ENCODE measurements at regions not wholly inside any gene's neighbourhood (a gene's known extent, or its start where the extent isn't known, plus 50 kb on each side); places are given as distances from the start of the nearest gene placed in this dataset.

GRCh38 chr3:30945291-30945690 is 50.8 kb upstream of the GADL1 start:
- DNase-seq (ENCODE audit: low read depth in 2 of 2): no peak

GRCh38 chr3:30948426-30948825 is 54.0 kb upstream of the GADL1 start:
- DNase-seq (ENCODE audit: low read depth in 2 of 2): no peak

DNA sequence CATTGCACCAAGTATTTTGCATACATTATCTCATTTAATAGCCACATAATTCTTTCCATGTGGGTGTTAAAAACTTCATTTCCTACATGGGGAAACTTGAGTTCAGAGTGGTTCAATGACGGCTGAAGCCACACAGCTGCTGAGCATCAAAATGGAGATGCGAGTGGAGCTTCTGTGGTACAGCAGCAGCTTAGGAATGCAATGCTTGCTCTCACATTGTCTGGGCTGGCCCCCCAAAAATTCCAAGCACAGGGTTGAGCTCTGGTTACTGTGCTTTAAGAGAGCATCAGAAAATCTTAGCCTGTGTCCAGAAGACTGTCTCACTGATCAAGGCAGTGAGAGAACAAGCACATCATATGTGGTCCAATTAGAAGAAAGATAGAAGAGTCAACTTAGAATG is 57.4 kb upstream of the GADL1 start:
- DNase-seq (ENCODE audit: low read depth in 2 of 2): no peak

GRCh38 chr3:30952786-30953185 is 58.3 kb upstream of the GADL1 start:
- no peak for DNase-seq (ENCODE audit: low read depth in 2 of 2)

- no peak for DNase-seq (ENCODE audit: low read depth in 2 of 2)
These were observed 60.0 kb upstream of the GADL1 start for GRCh38 chr3:30954426-30954825.

- DNase-seq (ENCODE audit: low read depth in 2 of 2): no peak
These were observed 67.6 kb upstream of the GADL1 start for GRCh38 chr3:30962084-30962483.

DNA sequence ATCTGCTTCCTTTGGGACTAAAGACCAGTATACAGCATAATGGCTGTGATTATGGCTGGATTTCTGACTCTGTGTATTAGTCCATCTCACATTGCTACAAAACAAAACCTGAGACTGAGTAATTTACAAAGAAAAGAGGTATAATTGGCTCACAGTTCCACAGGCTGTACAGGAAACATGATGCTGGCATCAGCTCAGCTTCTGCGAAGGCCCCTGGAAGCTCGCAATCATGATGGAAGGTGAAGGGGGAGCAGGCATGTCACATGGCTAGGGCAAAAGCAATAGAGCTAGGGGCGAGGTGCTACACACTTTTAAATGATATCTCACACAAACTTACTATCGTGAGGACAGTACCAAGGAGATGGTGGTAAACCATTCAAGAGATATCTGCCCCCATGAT is 68.0 kb upstream of the GADL1 start:
- no peak for DNase-seq (ENCODE audit: low read depth in 2 of 2)

DNA sequence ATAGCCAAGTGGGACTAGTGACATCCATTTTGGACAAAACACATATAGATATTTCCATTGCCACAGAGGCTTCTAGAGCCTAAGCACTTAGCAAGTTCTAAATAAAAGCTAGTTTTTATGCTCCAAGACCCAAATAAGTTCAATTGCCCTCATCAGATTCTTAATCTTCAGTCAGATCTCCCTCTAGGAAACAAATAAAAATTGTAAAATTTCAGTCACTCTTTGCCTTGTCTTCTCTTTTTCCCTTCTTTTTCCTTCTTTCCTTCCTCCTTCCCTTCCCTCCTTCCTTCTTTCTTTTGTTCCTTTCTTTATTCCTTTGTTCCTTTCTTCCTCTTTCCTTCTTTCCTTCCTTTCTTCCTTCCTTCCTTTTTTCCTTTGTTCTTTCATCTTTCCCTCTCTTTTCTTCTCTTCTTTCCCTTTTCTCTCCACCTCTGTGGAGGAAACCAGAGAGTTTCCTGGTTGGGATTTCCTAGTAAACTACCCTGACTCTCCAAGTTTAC is 68.8 kb upstream of the GADL1 start:
- DNase-seq (ENCODE audit: low read depth in 2 of 2): no peak

DNA sequence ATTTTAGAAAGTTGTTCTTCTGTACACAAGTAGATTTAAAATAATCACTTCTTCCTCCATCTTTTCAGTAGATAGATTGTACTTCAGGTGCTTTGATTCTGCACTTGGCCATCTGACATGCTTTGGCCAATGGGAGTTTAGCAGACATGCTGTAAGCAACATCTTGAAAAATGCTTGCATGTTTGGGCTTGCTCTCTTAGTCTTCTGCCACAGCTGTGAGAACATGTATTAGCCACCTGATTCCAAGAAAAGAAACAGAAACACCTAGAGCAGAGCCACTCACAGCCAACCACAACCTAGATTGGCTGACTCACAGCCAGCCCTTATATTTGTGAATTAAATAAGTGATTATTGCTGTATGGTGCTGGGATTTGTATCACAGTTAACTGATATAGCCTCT is 70.2 kb upstream of the GADL1 start:
- no peak for DNase-seq (ENCODE audit: low read depth in 2 of 2)

- no peak for DNase-seq (ENCODE audit: low read depth in 2 of 2)
These were observed 72.4 kb upstream of the GADL1 start for GRCh38 chr3:30966896-30967295.

GRCh38 chr3:30970183-30970582 is 75.7 kb upstream of the GADL1 start:
- peak; percentile 25 to 41 for DNase-seq (ENCODE audit: low read depth in 2 of 2)

- DNase-seq (ENCODE audit: low read depth in 2 of 2): no peak
These were observed 78.0 kb upstream of the GADL1 start for GRCh38 chr3:30972449-30972848.

- no peak for DNase-seq (ENCODE audit: low read depth in 2 of 2)
These were observed 79.6 kb upstream of the GADL1 start for GRCh38 chr3:30974071-30974470.

DNA sequence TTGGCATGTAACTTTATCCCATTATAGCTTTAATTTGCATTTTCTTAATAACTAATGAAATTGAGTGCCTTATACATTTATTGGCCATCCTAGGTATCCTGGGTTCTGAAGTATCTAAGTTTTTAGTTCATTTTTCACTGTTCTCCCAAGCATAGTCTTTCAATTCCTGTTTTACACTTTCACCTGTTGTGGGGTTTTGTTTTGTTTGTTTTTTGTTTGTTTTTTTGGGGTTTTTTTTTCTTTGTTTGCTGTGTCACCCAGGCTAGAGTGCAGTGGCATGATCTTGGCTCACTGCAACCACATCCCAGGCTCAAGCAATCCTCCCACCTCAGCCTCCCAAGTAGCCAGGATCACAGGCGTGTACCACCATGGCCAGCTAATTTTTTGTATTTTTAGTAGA is 83.1 kb upstream of the GADL1 start:
- no peak for DNase-seq (ENCODE audit: low read depth in 2 of 2)

DNA sequence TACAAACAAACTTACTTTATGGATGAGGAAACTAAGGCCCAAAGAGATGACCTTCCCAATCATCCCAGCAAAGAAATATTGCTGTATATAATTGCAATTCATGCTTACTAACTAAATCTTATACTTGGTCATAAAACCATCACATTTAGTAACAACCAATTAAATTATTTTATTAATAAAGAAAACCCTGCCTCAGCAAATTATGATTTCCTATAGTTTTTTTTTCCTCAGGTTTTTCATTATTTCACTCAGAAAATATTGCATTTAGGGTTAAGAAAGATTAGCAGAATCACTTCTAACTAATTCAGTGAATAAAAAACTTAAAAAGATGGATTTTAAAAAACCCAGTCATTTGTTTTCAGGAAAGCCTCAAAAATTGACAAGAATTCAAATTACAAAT is 86.5 kb upstream of the GADL1 start:
- no peak for DNase-seq (ENCODE audit: low read depth in 2 of 2)

DNA sequence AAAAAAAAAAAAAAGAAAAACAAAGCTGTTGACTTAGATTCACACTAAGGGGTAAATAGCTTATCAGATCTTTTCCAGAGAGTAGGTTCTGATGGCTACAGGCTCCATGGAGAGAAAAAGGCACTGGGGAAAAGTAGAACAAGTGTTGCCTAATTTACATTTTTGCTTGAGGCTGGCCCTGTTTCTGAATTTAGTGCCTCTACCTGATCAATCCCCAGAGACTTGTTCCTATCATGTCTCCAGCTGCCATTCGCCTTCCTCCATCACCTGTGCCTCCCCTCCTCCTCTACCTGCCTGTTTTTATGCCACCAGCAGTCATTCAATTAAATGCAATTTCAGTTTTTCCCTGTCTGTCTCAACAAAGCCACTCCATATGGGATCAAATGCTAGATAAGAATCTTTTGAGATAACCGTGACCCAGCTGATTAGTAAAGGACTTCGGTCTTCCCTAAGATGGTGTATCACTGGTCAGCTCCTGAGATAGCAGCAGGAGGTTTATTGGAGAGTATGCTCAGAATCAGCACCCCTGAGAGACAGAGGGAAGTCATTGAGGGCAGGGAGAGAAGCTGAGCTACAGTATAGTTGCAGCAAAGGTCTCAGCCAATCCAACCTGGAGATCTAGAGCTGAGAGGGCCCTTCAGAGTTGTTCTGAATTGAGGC is 88.1 kb upstream of the GADL1 start:
- no peak for DNase-seq (ENCODE audit: low read depth in 2 of 2)

GRCh38 chr3:30984855-30985749 is 90.6 kb upstream of the GADL1 start:
- DNase-seq (ENCODE audit: low read depth in 2 of 2): peak in 1 of 2 donors; percentile 55

GRCh38 chr3:30986551-30986950 is 92.1 kb upstream of the GADL1 start:
- DNase-seq (ENCODE audit: low read depth in 2 of 2): no peak

GRCh38 chr3:30988769-30989168 is 94.3 kb upstream of the GADL1 start:
- DNase-seq (ENCODE audit: low read depth in 2 of 2): no peak

- DNase-seq (ENCODE audit: low read depth in 2 of 2): no peak
These were observed 95.0 kb upstream of the GADL1 start for GRCh38 chr3:30989276-30990030.

DNA sequence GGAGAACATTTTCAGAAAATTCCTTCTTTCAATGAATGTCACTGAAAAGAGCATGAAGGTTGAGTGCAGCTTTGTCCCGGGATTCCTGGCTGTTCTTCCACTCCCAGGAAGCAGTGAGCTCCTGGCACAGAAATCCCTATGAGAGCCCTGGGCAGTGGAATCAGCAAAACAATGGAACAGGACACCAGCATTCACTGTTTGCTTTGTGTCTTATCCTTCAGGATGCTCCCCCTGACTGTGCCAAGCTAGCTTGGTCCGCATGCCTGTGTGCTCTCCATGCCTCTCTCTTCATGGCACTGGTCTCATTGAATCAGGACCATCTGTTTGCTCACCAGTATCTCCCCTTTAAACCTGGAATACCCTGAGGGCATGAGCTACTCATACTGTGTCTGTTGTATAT is 102.0 kb upstream of the GADL1 start:
- no peak for DNase-seq (ENCODE audit: low read depth in 2 of 2)

- DNase-seq (ENCODE audit: low read depth in 2 of 2): peak in 1 of 2 donors; percentile 69
These were observed 108.3 kb upstream of the GADL1 start for GRCh38 chr3:31002730-31003129.

Measured in lung microvascular endothelial cell (primary cell).